ENCODE measurements at regions not wholly inside any gene's neighbourhood (a gene's known extent, or its start where the extent isn't known, plus 50 kb on each side); places are given as distances from the start of the nearest gene placed in this dataset.

GRCh38 chr7:26580064-26580591, 284.3 kb downstream of the SKAP2 start:
- TF ChIP-seq, protein P1, sequence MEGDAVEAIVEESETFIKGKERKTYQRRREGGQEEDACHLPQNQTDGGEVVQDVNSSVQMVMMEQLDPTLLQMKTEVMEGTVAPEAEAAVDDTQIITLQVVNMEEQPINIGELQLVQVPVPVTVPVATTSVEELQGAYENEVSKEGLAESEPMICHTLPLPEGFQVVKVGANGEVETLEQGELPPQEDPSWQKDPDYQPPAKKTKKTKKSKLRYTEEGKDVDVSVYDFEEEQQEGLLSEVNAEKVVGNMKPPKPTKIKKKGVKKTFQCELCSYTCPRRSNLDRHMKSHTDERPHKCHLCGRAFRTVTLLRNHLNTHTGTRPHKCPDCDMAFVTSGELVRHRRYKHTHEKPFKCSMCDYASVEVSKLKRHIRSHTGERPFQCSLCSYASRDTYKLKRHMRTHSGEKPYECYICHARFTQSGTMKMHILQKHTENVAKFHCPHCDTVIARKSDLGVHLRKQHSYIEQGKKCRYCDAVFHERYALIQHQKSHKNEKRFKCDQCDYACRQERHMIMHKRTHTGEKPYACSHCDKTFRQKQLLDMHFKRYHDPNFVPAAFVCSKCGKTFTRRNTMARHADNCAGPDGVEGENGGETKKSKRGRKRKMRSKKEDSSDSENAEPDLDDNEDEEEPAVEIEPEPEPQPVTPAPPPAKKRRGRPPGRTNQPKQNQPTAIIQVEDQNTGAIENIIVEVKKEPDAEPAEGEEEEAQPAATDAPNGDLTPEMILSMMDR (IDR thresholded peaks at IDR 0.05; ENCODE audit: insufficient read depth, low read depth, low read length, missing control alignments) = no peak
- DNase-seq (ENCODE audit: low read depth) = no peak
- H3K4me3 ChIP-seq (ENCODE audit: low read length) = no peak overlapping the region

DNA sequence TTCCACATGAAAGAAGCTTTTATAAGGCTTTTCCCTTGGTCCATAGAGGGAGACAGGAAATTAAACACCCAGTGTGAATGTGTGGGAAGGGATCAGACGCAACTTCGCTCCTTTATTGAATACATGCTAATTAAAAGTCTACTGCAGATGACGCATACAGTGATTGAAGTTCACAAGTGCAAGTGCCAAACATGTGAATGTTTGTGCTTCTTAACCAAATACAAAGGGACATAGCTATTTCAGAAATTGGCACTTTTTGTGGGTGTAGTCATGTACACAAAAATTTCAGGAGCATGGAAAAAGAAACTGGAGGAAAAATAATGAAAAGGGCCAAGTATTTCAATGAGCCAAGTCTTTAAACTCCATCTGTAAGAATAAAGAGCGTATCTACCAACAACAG, 283.7 kb downstream of the SKAP2 start:
- TF ChIP-seq, protein P1 (IDR thresholded peaks at IDR 0.05; ENCODE audit: insufficient read depth, low read depth, low read length, missing control alignments) = no peak
- no peak for DNase-seq (ENCODE audit: low read depth)
- H3K4me3 ChIP-seq (ENCODE audit: low read length) = no peak overlapping the region

DNA sequence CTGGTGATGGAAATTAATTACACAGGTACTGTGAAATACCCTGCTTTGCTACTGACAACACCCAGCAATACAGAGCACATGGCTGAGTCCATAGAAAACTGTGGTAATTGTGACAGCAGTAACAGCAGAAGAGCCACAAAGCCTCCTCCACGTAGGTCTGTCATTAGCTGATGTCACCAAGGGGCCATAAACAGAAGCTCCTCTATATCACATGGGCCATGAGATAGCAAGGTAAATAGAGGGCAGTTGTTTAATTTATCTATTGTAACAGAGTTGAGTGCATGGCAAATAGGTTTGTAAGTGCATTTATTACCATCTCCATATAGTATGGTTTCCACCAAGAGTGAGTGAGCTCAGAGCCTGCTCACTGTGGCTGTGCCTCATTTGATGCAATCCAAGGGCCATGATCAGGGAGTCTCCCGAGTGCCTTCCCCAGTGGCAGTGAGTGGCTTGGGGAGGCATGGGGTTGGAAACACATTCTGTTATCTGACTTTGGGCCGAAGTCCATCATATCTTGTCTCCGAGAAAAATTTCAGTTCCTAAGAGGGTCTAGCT, 281.2 kb downstream of the SKAP2 start:
- DNase-seq (ENCODE audit: low read depth) = peak; percentile 18
- TF ChIP-seq, protein P1 (IDR thresholded peaks at IDR 0.05; ENCODE audit: insufficient read depth, low read depth, low read length, missing control alignments) = no peak
- H3K4me3 ChIP-seq (ENCODE audit: low read length) = no peak overlapping the region

- DNase-seq (ENCODE audit: low read depth) = no peak
- H3K4me3 ChIP-seq (ENCODE audit: low read length) = no peak overlapping the region
- TF ChIP-seq, protein P1 (IDR thresholded peaks at IDR 0.05; ENCODE audit: insufficient read depth, low read depth, low read length, missing control alignments) = no peak
Measured at GRCh38 chr7:26584326-26584725, 280.1 kb downstream of the SKAP2 start.

DNA sequence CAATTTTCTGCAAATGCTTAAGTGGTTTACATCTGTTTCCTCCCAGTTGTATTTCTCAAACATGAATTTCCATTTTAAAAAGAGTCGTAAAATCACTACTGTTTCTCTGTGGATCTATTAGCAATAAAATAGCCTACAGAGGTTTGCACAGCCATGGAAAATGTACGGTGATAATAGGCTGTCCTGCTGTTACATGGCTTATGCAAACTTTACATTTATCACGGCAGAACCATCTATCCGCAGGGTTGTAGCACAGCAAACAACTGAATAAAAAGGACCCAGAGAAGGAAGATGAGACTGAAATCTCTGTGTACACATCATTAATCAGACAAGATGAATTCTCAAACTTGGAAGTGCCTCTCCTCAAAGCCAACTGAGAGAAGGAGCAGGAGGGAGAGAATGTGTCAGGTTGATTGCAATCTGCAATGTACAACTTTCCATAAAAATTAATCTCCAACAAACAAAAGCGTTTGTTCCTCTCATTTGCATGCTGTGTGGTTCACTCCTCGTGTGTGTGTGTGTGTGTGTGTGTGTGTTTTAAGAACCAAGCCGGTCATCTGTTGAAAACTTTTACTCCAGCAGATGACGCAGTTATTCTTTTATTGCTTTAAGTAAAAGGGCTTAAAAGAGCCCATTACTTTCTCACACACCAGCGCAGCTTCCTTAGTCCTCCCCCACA, 279.3 kb downstream of the SKAP2 start:
- DNase-seq (ENCODE audit: low read depth) = no peak
- TF ChIP-seq, protein P1 (IDR thresholded peaks at IDR 0.05; ENCODE audit: insufficient read depth, low read depth, low read length, missing control alignments) = no peak
- H3K4me3 ChIP-seq (ENCODE audit: low read length) = no peak overlapping the region

- no peak overlapping the region for H3K4me3 ChIP-seq (ENCODE audit: low read length)
- TF ChIP-seq, protein P1 (IDR thresholded peaks at IDR 0.05; ENCODE audit: insufficient read depth, low read depth, low read length, missing control alignments) = no peak
- DNase-seq (ENCODE audit: low read depth) = no peak
Measured at GRCh38 chr7:26587536-26587935, 276.9 kb downstream of the SKAP2 start.

Measured in epithelial cell of esophagus (primary cell).